ENCODE measurements at regions not wholly inside any gene's neighbourhood (a gene's known extent, or its start where the extent isn't known, plus 50 kb on each side); places are given as distances from the start of the nearest gene placed in this dataset.

- Histone ChIP-seq H3K27me3 (ENCODE audit: insufficient read depth, low read depth, low read length) (no peaks in the 10 kb centered on the region), H3F3A (ENCODE audit: insufficient read depth, low read length, poor library complexity, severe bottlenecking) (peaks cover 1% of the 10 kb centered on the region), H3K4me2 (ENCODE audit: low read length) (no peak overlapping the region), H3K9ac (ENCODE audit: low read length) (no peak overlapping the region), H3K27ac (ENCODE audit: low read length) (no peak overlapping the region), H3K9me2 (ENCODE audit: insufficient read depth, low read length) (no peaks in the 10 kb centered on the region), H3K36me3 (ENCODE audit: insufficient read depth, low read length) (no peaks in the 10 kb centered on the region), H4K20me1 (ENCODE audit: insufficient read depth) (no peaks in the 10 kb centered on the region), H3K79me2 (replicated peaks; ENCODE audit: insufficient read depth, low read length) (no peaks in the 10 kb centered on the region), H2AFZ (ENCODE audit: low read depth, low read length) (no peak overlapping the region), H3K9me3 (ENCODE audit: low read length) (no peaks in the 10 kb centered on the region), H3K4me3 (ENCODE audit: low read length) (no peak overlapping the region)
- no peak for TF ChIP-seq TAF1 (IDR thresholded peaks at IDR 0.05; ENCODE audit: low read depth)
- TF ChIP-seq MXI1 (conservative IDR thresholded peaks at IDR 0.05; ENCODE audit: poor library complexity, severe bottlenecking) = no peak
- TF ChIP-seq EP300 (conservative IDR thresholded peaks at IDR 0.05; ENCODE audit: poor library complexity, severe bottlenecking) = no peak
- no peak for TF ChIP-seq POLR2AphosphoS5 (IDR thresholded peaks at IDR 0.05)
- no peak for TF ChIP-seq SMC3 (conservative IDR thresholded peaks at IDR 0.05; ENCODE audit: poor library complexity)
Observed at GRCh38 chr2:66872081-66872985, 437.4 kb downstream of the MEIS1 start.

- no peaks in the 10 kb centered on the region for H3K9me2 ChIP-seq (ENCODE audit: insufficient read depth, low read length)
- no peaks in the 10 kb centered on the region for H3K79me2 ChIP-seq (replicated peaks; ENCODE audit: insufficient read depth, low read length)
- no peaks in the 10 kb centered on the region for H4K20me1 ChIP-seq (ENCODE audit: insufficient read depth)
- H3K9ac ChIP-seq (ENCODE audit: low read length) = no peak overlapping the region
- no peak overlapping the region for H3K4me3 ChIP-seq (ENCODE audit: low read length)
- no peaks in the 10 kb centered on the region for H3K9me3 ChIP-seq (ENCODE audit: low read length)
- no peaks in the 10 kb centered on the region for H3F3A ChIP-seq (ENCODE audit: insufficient read depth, low read length, poor library complexity, severe bottlenecking)
- H3K36me3 ChIP-seq (ENCODE audit: insufficient read depth, low read length) = no peaks in the 10 kb centered on the region
- H3K27ac ChIP-seq (ENCODE audit: low read length) = no peak overlapping the region
- H3K27me3 ChIP-seq (ENCODE audit: insufficient read depth, low read depth, low read length) = no peaks in the 10 kb centered on the region
- no peak overlapping the region for H2AFZ ChIP-seq (ENCODE audit: low read depth, low read length)
- TF ChIP-seq REST (IDR thresholded peaks at IDR 0.05; ENCODE audit: borderline replicate concordance) (no peak), POLR2AphosphoS5 (IDR thresholded peaks at IDR 0.05) (no peak), EZH2 (IDR thresholded peaks at IDR 0.05; ENCODE audit: borderline replicate concordance, insufficient read depth, low read length, poor library complexity, severe bottlenecking) (no peak), MXI1 (conservative IDR thresholded peaks at IDR 0.05; ENCODE audit: poor library complexity, severe bottlenecking) (no peak), CTCF (IDR thresholded peaks at IDR 0.05; ENCODE audit: poor library complexity, severe bottlenecking) (no peak), SMC3 (conservative IDR thresholded peaks at IDR 0.05; ENCODE audit: poor library complexity) (no peak), TAF1 (IDR thresholded peaks at IDR 0.05; ENCODE audit: low read depth) (no peak), RAD21 (conservative IDR thresholded peaks at IDR 0.05) (no peak), EP300 (conservative IDR thresholded peaks at IDR 0.05; ENCODE audit: poor library complexity, severe bottlenecking) (no peak)
- no peak overlapping the region for H3K4me2 ChIP-seq (ENCODE audit: low read length)
Observed at GRCh38 chr2:66872986-66873754, 438.2 kb downstream of the MEIS1 start.
